BE2C (cell line): ENCODE measurements at regions not wholly inside any gene's neighbourhood (a gene's known extent, or its start where the extent isn't known, plus 50 kb on each side); places are given as distances from the start of the nearest gene placed in this dataset.

Experiments
- DNase-seq: peaks from one replicate; pipeline ENCODE4 v3.0.0-alpha.2; 2020
- H3K27me3 ChIP-seq: fragments of 250-450 bp; sonication (Bioruptor Pico); 2 replicates; pipeline ENCODE4 v1.5.1; 2020; ENCODE audit warnings: mild to moderate bottlenecking
- H3K36me3 ChIP-seq: fragments of 250-450 bp; sonication (Bioruptor Pico); 2 replicates; pipeline ENCODE4 v1.5.1; 2020; ENCODE audit warnings: mild to moderate bottlenecking
- H3K4me1 ChIP-seq: fragments of 250-450 bp; sonication (Bioruptor Pico); 2 replicates; pipeline ENCODE4 v1.5.1; 2020
- H3K4me3 ChIP-seq: 2 replicates; pipeline ENCODE4 v1.5.1; 2011; ENCODE audit warnings: low read depth, low read length
- H3K9me3 ChIP-seq: fragments of 250-450 bp; sonication (Bioruptor Pico); 2 replicates; pipeline ENCODE4 v1.5.1; 2020
- CTCF ChIP-seq: IDR thresholded peaks from 2 replicates; pipeline ENCODE4 v1.5.1; 2012; ENCODE audit warnings: mild to moderate bottlenecking, low read depth, low read length

- no peak for DNase-seq
- no peaks in the 10 kb centered on the region for H3K27me3 ChIP-seq
- no peaks in the 10 kb centered on the region for H3K36me3 ChIP-seq
- no peak for TF ChIP-seq CTCF
- no peaks in the 10 kb centered on the region for H3K4me1 ChIP-seq
- H3K4me3 ChIP-seq = no peak overlapping the region
- H3K9me3 ChIP-seq = no peaks in the 10 kb centered on the region
Observed at GRCh38 chr2:49260979-49261538, 106.7 kb upstream of the FSHR start.

- Histone ChIP-seq H3K4me1 (peaks cover 3% of the 10 kb centered on the region), H3K9me3 (no peaks in the 10 kb centered on the region), H3K36me3 (no peaks in the 10 kb centered on the region), H3K27me3 (no peaks in the 10 kb centered on the region), H3K4me3 (no peak overlapping the region)
- DNase-seq = no peak
- no peak for TF ChIP-seq CTCF
Observed at GRCh38 chr2:49259926-49260325, 105.6 kb upstream of the FSHR start.

GRCh38 chr2:49255409-49255971, 101.2 kb upstream of the FSHR start:
- no peaks in the 10 kb centered on the region for H3K9me3 ChIP-seq
- peak; percentile 18; the same call in 1 of the 2 replicates for TF ChIP-seq CTCF
- H3K4me1 ChIP-seq = peaks cover 3% of the 10 kb centered on the region
- peak; percentile 12 for DNase-seq
- H3K27me3 ChIP-seq = no peaks in the 10 kb centered on the region
- no peaks in the 10 kb centered on the region for H3K36me3 ChIP-seq
- no peak overlapping the region for H3K4me3 ChIP-seq

GRCh38 chr2:49254401-49254800, 100.1 kb upstream of the FSHR start:
- Histone ChIP-seq H3K4me1 (peaks cover 3% of the 10 kb centered on the region), H3K36me3 (no peaks in the 10 kb centered on the region), H3K27me3 (no peaks in the 10 kb centered on the region), H3K4me3 (no peak overlapping the region), H3K9me3 (no peaks in the 10 kb centered on the region)
- no peak for DNase-seq
- no peak for TF ChIP-seq CTCF

GRCh38 chr2:49251766-49252165, 97.5 kb upstream of the FSHR start:
- TF ChIP-seq CTCF = no peak
- Histone ChIP-seq H3K4me3 (no peak overlapping the region), H3K27me3 (no peaks in the 10 kb centered on the region), H3K4me1 (peaks cover 3% of the 10 kb centered on the region), H3K36me3 (no peaks in the 10 kb centered on the region), H3K9me3 (no peaks in the 10 kb centered on the region)
- DNase-seq = no peak

- Histone ChIP-seq H3K36me3 (no peaks in the 10 kb centered on the region), H3K9me3 (no peaks in the 10 kb centered on the region), H3K4me3 (no peak overlapping the region), H3K4me1 (peaks cover 3% of the 10 kb centered on the region), H3K27me3 (no peaks in the 10 kb centered on the region)
- DNase-seq = no peak
- TF ChIP-seq CTCF = no peak
Observed at GRCh38 chr2:49251251-49251650, 96.9 kb upstream of the FSHR start.
